ENCODE measurements at regions not wholly inside any gene's neighbourhood (a gene's known extent, or its start where the extent isn't known, plus 50 kb on each side); places are given as distances from the start of the nearest gene placed in this dataset.

DNA sequence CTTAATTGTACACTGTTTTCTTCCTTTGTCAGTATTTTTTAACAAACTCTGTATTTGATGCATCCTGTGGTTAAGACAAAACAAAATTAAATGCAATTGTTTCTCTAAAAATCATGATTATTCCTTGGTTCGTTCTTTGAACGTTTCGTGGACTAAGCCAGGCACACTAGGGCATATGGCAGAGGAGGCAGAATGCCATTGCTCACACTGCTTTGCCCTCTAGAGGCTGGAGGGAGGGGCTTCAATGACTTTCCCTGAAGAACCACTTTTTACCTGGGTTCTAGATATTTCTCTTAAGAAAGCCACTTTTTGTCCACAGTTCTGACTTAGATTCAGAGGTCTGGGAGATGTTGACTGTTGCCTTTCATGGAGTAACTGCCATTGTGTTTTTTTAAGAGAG lies 236.2 kb upstream of the ADAMTSL1 start:
- H2AFZ ChIP-seq (ENCODE audit: low read depth, low read length, poor library complexity, severe bottlenecking), result no peak overlapping the region
- H3K36me3 ChIP-seq (ENCODE audit: control insufficient read depth in 1 of 2, insufficient read depth in 2 of 2, low read length in 2 of 2), result no peaks in the 10 kb centered on the region
- RAD21 ChIA-PET (ENCODE audit: low non-redundant PET in 1 of 2, low total read pairs in 2 of 2, uncharacterized antibody in 2 of 2, unreplicated experiment in 2 of 2), result no interaction called here
- CTCF ChIA-PET, result no interaction called here
- intact Hi-C loops (cut with micrococcal nuclease), result no loop called here
- H3K27ac ChIP-seq (ENCODE audit: low read depth, low read length), result no peak overlapping the region
- H3K79me2 ChIP-seq (ENCODE audit: insufficient read depth, low read length), result no peaks in the 10 kb centered on the region
- POLR2A ChIA-PET, result no interaction called here
- H3K9ac ChIP-seq (ENCODE audit: low read length), result no peak overlapping the region
- no peak overlapping the region for H3K4me2 ChIP-seq (ENCODE audit: low read length)
- no peak overlapping the region for H3K4me3 ChIP-seq (replicated peaks in 1 of 2; ENCODE audit: low read depth in 1 of 2, low read length in 2 of 2)
- no peaks in the 10 kb centered on the region for H3K9me2 ChIP-seq (ENCODE audit: insufficient read depth)
- H3K4me1 ChIP-seq (ENCODE audit: control insufficient read depth in 1 of 2, insufficient read depth in 2 of 2, low read length in 2 of 2), result peaks cover 0 to 3% of the 10 kb centered on the region in 2 experiments; a peak in 1 of 4 replicates
- ATAC-seq (no peak), DNase-seq (ENCODE audit: low read depth, low spot score) (no peak)
- H3K27me3 ChIP-seq (ENCODE audit: insufficient read depth, low read length), result no peaks in the 10 kb centered on the region
- H3K9me3 ChIP-seq (ENCODE audit: control insufficient read depth in 1 of 2, insufficient read depth in 1 of 2, low read depth in 1 of 2, low read length in 2 of 2), result peaks cover 1 to 3% of the 10 kb centered on the region in 2 experiments; a peak in 1 of 4 replicates
- no TSS peak for BruUV-seq (replicated peaks)
- no peaks in the 10 kb centered on the region for H4K20me1 ChIP-seq (ENCODE audit: insufficient read depth)
- TF ChIP-seq RAD21 (IDR thresholded peaks at IDR 0.05; ENCODE audit: low read depth) (no peak), JUND (IDR thresholded peaks at IDR 0.05) (no peak), ATF3 (IDR thresholded peaks at IDR 0.05) (no peak), SP1 (IDR thresholded peaks at IDR 0.05; ENCODE audit: low read depth) (no peak), SRF (IDR thresholded peaks at IDR 0.05; ENCODE audit: low read depth) (no peak), FOSL1 (IDR thresholded peaks at IDR 0.05; ENCODE audit: low read depth) (no peak), ZBTB33 (IDR thresholded peaks at IDR 0.05; ENCODE audit: extremely low read depth, insufficient replicate concordance, low read length) (no peak), CBX3 (IDR thresholded peaks at IDR 0.05; ENCODE audit: low read depth) (no peak), SIN3A (IDR thresholded peaks at IDR 0.05; ENCODE audit: low read depth) (no peak), POLR2A (IDR thresholded peaks at IDR 0.05; ENCODE audit: borderline replicate concordance, extremely low read depth, insufficient read depth, insufficient read length) (no peak), TCF7L2 (IDR thresholded peaks at IDR 0.05; ENCODE audit: borderline replicate concordance, extremely low read depth, insufficient read depth, insufficient read length) (no peak), REST (IDR thresholded peaks at IDR 0.05; ENCODE audit: low read depth) (no peak), ELF1 (IDR thresholded peaks at IDR 0.05; ENCODE audit: borderline replicate concordance, low read depth) (no peak), EGR1 (IDR thresholded peaks at IDR 0.05; ENCODE audit: low read depth) (no peak), ZFX (IDR thresholded peaks at IDR 0.05) (no peak), MAX (IDR thresholded peaks at IDR 0.05) (no peak), CEBPB (IDR thresholded peaks at IDR 0.05; ENCODE audit: low read depth) (no peak), POLR2AphosphoS5 (IDR thresholded peaks at IDR 0.05; ENCODE audit: low read depth, low read length) (no peak), ZNF274 (IDR thresholded peaks at IDR 0.05; ENCODE audit: low read depth, low read length) (no peak)
- TF ChIP-seq, protein P1, sequence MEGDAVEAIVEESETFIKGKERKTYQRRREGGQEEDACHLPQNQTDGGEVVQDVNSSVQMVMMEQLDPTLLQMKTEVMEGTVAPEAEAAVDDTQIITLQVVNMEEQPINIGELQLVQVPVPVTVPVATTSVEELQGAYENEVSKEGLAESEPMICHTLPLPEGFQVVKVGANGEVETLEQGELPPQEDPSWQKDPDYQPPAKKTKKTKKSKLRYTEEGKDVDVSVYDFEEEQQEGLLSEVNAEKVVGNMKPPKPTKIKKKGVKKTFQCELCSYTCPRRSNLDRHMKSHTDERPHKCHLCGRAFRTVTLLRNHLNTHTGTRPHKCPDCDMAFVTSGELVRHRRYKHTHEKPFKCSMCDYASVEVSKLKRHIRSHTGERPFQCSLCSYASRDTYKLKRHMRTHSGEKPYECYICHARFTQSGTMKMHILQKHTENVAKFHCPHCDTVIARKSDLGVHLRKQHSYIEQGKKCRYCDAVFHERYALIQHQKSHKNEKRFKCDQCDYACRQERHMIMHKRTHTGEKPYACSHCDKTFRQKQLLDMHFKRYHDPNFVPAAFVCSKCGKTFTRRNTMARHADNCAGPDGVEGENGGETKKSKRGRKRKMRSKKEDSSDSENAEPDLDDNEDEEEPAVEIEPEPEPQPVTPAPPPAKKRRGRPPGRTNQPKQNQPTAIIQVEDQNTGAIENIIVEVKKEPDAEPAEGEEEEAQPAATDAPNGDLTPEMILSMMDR (IDR thresholded peaks at IDR 0.05 in 2 of 3, conservative IDR thresholded peaks at IDR 0.05 in 1 of 3; ENCODE audit: borderline replicate concordance in 1 of 3, insufficient read depth in 1 of 3, low read depth in 2 of 3, low read length in 2 of 3), result no peak
